GM21515 (cell line): ENCODE measurements at regions not wholly inside any gene's neighbourhood (a gene's known extent, or its start where the extent isn't known, plus 50 kb on each side); places are given as distances from the start of the nearest gene placed in this dataset.
"Not testable (repeated sequence)": the region's sequence is repeated elsewhere in the genome, so short reads cannot be mapped to it uniquely, and the experiment has no call there.

Source experiments
- ATAC-seq: cut with Tn5 transposase; IDR thresholded peaks from one replicate; pipeline ENCODE4 v1.9.1; 2021; ENCODE audit not compliant: unreplicated experiment

DNA sequence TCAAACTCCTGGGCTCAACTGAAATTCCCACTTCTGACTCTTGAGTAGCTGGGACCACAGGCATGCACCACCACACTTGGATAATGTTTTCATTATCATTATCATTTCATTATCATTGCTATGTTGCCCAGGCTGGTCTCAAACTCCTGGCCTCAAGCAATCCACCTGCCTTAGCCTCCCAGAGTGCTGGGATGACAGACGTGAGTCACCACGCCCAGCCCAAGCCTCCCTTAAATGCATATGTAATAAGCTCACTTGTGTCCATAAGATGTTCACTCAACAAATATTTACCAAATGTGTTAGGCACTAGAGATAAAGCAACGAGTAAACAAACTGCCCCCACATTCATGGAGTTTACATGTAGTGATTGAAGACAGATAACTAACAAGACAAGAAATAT, 295.7 kb downstream of the GOLGA6L6 start:
- not testable (repeated sequence) for ATAC-seq

DNA sequence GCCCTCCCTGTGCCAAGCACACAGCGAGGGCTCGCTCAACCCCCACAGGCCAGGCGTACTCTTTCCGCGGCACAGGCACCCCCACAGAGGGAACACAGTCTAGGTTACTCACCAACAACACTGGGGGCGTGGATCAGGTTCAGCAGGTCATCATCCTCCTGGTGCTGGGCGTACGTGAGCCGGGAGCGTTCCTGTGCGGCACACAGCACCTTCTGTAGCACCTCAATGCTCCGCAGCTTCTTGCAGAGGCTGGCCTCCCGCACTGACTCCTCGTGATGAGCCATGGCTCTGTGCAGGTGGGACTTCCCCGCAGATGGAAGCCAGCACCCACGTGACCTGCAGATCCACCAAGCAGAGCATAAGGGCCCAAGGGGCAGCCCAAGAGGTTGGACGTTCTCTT, 296.8 kb downstream of the GOLGA6L6 start:
- not testable (repeated sequence) for ATAC-seq

GRCh38 chr15:20243486-20244240, 297.9 kb downstream of the GOLGA6L6 start:
- not testable (repeated sequence) for ATAC-seq

DNA sequence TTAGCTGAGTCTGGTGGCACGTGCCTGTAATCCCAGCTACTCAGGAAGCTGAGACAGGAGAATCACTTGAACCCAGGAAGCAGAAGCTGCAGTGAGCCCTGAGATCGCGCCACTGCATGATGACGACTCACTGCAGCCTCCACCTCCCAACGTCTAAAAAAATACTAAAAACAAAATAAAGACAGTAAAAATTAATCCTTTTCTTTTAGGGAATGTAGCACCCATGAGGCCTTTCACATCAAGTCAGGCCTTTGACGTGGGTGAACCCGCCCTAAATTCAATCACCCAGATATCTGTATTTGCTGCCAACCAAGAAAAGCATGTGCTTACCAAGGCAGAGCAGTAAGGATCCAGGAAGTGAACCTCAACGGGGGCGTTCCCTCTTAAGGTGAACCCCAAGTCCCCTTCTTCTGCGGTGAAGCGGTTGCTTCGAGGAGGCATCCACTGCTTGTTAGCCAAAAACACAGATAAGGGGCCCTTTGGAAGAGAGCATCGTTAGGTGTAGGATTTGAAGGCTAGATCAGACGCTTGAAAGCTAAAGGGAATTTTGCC, 301.2 kb downstream of the GOLGA6L6 start:
- not testable (repeated sequence) for ATAC-seq

- not testable (repeated sequence) for ATAC-seq
These were observed 302.4 kb downstream of the GOLGA6L6 start for GRCh38 chr15:20239186-20239585.

DNA sequence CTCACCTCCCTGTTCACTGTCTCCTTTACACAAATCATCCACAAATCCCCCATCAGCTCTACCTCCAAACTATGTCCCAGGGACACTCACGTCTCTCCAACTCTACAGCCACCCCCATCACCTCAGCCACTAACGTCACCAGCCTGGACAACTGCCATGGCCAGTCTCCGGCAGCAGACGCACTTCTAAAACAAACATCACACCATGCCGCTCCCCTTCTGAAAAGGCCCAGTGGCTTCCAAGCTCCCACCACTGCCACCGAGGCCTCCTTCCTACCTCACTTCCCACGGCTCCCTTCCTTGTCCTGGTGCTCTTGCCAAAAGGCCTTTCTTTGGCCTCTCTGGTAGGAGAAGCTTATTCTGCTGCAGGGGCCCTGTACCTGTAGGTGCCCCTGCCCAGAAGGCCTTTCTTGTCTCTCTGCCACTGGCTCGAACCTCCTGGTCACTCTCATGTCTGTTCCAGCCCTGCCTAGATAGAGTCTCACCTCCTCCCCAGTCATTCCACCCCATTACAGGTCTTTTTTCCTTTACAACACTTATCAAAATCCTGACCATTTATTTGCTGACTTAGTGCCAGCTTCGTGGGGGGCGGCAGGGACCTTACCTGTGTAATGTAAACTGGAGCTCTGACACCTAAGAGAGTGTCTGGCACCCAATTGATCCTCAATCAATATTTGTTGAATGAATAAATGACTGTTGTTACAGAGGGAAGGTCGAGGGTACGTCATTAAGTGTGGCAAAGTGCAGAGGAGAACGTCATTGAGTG, 304.2 kb downstream of the GOLGA6L6 start:
- not testable (repeated sequence) for ATAC-seq

DNA sequence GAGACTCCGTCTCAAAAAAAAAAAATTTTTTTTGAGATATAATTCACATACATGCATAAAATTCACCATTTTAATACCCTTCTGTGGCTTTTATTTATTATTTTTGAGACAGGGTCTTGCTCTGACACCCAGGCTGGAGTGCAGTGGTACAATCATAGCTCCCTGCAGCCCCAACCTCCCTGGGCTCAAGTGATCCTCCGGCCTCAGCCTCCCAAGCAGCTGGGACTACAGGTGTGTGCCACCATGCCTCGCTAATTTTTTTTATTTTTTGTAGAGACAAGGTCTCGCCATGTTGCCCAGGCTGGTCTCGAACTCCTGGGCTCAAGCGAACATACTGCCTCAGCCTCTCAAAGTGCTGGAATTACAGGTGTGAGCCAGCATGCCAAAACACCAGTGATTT, 305.9 kb downstream of the GOLGA6L6 start:
- not testable (repeated sequence) for ATAC-seq

DNA sequence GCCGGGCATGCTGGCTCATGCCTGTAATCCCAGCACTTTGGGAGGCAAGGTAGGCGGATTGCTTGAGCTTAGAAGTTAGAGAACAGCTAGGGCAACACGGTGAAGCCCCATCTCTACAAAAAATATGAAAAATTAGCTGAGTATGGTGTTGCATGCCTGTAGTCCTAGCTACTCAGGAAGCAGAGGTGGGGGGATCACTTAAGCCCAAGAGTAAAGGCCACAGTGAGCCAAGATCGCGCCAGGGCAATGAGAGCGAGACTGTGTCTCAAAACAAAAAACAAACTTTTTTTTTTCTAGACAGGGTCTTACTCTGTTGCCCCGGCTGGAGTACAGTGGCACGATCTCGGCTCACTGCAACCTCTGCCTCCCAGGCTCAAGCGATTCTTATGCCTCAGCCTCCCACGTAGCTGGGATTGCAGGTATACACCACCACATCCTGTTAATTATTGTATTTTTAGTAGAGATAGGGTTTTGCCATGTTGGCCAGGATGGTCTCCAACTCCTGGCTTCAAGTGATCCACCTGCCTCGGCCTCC, 307.5 kb downstream of the GOLGA6L6 start:
- ATAC-seq: not testable (repeated sequence)

GRCh38 chr15:20232457-20232856, 309.1 kb downstream of the GOLGA6L6 start:
- ATAC-seq: not testable (repeated sequence)

DNA sequence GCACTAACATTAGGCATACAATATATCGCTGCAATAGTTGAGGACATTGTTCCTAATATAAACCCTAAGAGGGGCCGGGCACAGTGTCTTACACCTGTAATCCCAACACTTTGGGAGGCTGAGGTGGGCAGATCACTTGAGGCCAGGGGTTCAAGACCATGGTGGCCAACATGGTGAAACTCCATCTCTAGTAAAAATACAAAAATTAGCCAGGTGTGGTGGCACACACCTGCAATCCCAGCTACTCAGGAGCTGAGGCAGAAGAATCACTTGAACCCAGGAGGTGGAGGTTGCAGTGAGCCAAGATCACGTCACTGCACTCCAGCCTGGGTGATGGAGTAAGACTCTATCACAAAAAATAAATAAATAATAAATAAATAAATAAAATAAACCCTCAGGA, 310.9 kb downstream of the GOLGA6L6 start:
- ATAC-seq: not testable (repeated sequence)

GRCh38 chr15:20228791-20229190, 312.8 kb downstream of the GOLGA6L6 start:
- ATAC-seq: not testable (repeated sequence)

DNA sequence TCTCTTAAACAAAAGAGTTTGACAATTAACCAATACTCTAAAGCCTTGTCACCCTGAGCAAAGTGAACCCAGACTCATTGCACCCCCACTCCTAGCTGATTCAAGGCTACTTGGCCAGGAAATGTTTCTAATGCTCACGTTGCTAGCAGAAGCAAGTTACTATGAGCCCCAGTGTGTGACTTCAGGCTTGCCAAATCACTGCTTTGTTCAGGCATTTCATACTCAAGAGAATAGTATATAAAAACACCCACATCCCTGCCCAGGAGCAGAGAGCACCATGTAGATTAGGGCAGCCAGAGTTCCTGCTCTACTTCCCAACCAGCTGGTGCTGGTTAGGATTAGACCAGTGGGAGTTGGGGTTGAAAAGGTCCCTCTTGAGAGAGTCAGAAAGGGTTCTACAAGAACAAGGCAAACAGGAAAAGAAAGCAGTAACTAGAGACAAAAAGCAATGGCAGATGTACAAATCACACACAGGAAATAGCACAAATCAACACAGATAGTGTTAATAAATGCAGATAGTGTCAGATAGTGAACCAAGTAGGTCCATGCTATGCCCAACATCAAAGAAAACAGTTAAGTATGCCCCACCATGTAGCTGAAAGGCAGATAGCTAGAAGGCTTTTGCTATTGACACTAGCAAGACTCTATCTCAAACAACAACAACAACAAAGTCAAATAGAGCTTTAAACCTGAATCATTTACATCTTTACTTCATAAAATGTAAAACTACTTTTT, 314.3 kb downstream of the GOLGA6L6 start:
- not testable (repeated sequence) for ATAC-seq

- not testable (repeated sequence) for ATAC-seq
These were observed 315.1 kb downstream of the GOLGA6L6 start for GRCh38 chr15:20226531-20226930.

GRCh38 chr15:20221063-20221462, 320.5 kb downstream of the GOLGA6L6 start:
- not testable (repeated sequence) for ATAC-seq

DNA sequence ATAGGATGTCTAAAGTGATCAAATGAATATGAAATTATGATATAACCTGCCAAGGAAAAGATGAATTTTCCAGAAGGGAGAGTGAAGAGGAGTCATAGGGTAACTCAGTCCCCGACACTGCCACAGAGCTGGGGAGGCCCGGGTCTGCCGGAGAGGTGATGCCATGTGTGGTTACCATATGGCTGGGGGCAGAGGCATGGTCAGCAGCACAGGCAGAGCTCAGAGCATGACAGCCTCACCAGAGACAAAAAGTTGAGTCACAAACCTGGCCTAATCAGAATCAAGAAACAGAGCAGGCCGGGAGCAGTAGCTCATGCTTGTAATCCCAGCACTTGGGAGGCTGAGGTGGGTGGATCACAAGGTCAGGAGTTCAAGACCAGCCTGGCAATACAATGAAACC, 322.4 kb downstream of the GOLGA6L6 start:
- ATAC-seq: not testable (repeated sequence)

DNA sequence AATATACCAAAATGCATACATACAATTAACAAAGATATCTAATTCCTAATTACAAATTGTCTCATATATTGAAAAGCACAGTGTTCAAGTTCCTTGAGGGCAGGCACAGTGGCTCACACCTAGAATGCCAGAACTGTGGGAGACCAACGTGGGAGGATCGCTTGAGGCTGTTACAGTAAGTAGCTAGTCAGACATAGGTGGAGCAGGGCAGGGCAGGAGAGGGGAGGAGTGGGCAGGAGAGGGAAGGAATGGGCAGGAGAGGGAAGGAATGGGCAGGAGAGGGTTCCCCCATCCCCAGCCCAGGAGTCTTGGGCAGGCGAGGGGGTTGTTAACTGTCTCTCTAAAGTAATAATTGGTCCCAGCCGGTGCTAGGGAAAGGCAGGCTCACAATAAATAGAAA, 325.9 kb downstream of the GOLGA6L6 start:
- ATAC-seq: not testable (repeated sequence)

GRCh38 chr15:20214101-20214500, 327.5 kb downstream of the GOLGA6L6 start:
- ATAC-seq: not testable (repeated sequence)

GRCh38 chr15:20211508-20211907, 330.1 kb downstream of the GOLGA6L6 start:
- not testable (repeated sequence) for ATAC-seq

GRCh38 chr15:20209973-20210372, 331.6 kb downstream of the GOLGA6L6 start:
- ATAC-seq: not testable (repeated sequence)

DNA sequence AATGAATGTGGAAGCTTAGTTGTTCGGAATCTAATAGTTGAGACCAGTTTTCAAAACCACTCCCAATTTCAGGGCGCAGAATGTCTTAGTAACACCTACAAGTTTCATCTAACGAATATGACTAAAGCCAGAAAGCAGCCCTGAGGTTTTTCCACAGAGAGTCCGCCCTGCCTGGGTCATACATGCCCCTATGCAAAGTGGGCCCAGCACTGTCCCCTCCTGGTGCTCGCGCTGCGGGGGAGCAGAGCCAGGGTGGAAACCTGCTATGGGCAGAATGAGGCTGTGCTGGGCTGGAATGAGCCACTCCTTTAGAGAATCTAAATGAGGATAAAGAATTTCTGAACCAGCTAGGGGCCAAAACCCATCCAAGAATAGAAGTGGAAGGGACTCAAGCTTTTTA, 334.0 kb downstream of the GOLGA6L6 start:
- not testable (repeated sequence) for ATAC-seq

DNA sequence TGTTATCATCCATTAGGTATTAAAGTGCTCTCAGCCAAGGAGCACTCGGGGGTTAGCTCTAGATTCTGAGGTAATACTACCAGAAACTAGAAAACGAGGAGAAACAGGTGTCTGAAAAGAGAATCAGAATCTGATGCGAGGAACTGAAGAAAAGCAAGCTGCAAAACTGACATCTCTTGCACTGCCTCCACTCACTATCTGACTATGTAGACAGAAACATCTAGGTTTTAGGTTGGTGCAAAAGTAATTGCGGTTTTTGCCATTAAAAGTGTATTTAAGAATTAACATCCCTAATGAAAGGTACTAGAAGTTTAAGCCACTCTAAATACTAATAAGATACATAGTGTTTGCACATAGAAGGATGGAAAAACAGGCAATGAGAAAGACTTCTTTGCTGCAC, 334.4 kb downstream of the GOLGA6L6 start:
- ATAC-seq: not testable (repeated sequence)
